ENCODE measurements at regions not wholly inside any gene's neighbourhood (a gene's known extent, or its start where the extent isn't known, plus 50 kb on each side); places are given as distances from the start of the nearest gene placed in this dataset.

GRCh38 chr13:64186503-64187250 is 2771.0 kb upstream of the PCDH20 start:
- ChIA-PET POLR2A (no interaction called here), CTCF (no interaction called here), RAD21 (ENCODE audit: low non-redundant PET in 1 of 2, low total read pairs in 2 of 2, uncharacterized antibody in 2 of 2, unreplicated experiment in 2 of 2) (no interaction called here)
- intact Hi-C loops (cut with micrococcal nuclease) = no loop called here
- no peak for TF ChIP-seq CEBPB (IDR thresholded peaks at IDR 0.05; ENCODE audit: low read depth)
- TF ChIP-seq SRF (IDR thresholded peaks at IDR 0.05; ENCODE audit: low read depth) = no peak
- no peak for TF ChIP-seq FOSL1 (IDR thresholded peaks at IDR 0.05; ENCODE audit: low read depth)
- no peaks in the 10 kb centered on the region for H3K79me2 ChIP-seq (ENCODE audit: insufficient read depth, low read length)
- no peaks in the 10 kb centered on the region for H3K9me2 ChIP-seq (ENCODE audit: insufficient read depth)
- H3K27me3 ChIP-seq (ENCODE audit: insufficient read depth, low read length) = no peaks in the 10 kb centered on the region
- H3K4me3 ChIP-seq (replicated peaks in 1 of 2; ENCODE audit: low read depth in 1 of 2, low read length in 2 of 2) = no peak overlapping the region
- H3K27ac ChIP-seq (ENCODE audit: low read depth, low read length) = no peak overlapping the region
- BruUV-seq (replicated peaks) = no TSS peak
- H3K9me3 ChIP-seq (ENCODE audit: control insufficient read depth in 1 of 2, insufficient read depth in 1 of 2, low read depth in 1 of 2, low read length in 2 of 2) = no peaks in the 10 kb centered on the region
- no peak for ATAC-seq
- H2AFZ ChIP-seq (ENCODE audit: low read depth, low read length, poor library complexity, severe bottlenecking) = no peak overlapping the region
- H4K20me1 ChIP-seq (ENCODE audit: insufficient read depth) = no peaks in the 10 kb centered on the region
- H3K36me3 ChIP-seq (ENCODE audit: control insufficient read depth in 1 of 2, insufficient read depth in 2 of 2, low read length in 2 of 2) = no peaks in the 10 kb centered on the region
- no peak for DNase-seq (ENCODE audit: low read depth, low spot score)
- no peak overlapping the region for H3K9ac ChIP-seq (ENCODE audit: low read length)
- no peak overlapping the region for H3K4me2 ChIP-seq (ENCODE audit: low read length)
- no peaks in the 10 kb centered on the region for H3K4me1 ChIP-seq (ENCODE audit: control insufficient read depth in 1 of 2, insufficient read depth in 2 of 2, low read length in 2 of 2)

GRCh38 chr13:64186071-64186470 is 2770.4 kb upstream of the PCDH20 start:
- ChIA-PET RAD21 (ENCODE audit: low non-redundant PET in 1 of 2, low total read pairs in 2 of 2, uncharacterized antibody in 2 of 2, unreplicated experiment in 2 of 2) (no interaction called here), POLR2A (no interaction called here), CTCF (no interaction called here)
- no TSS peak for BruUV-seq (replicated peaks)
- no peak overlapping the region for H3K4me2 ChIP-seq (ENCODE audit: low read length)
- ATAC-seq = no peak
- H2AFZ ChIP-seq (ENCODE audit: low read depth, low read length, poor library complexity, severe bottlenecking) = no peak overlapping the region
- H3K27ac ChIP-seq (ENCODE audit: low read depth, low read length) = no peak overlapping the region
- no peaks in the 10 kb centered on the region for H3K36me3 ChIP-seq (ENCODE audit: control insufficient read depth in 1 of 2, insufficient read depth in 2 of 2, low read length in 2 of 2)
- no peak overlapping the region for H3K9ac ChIP-seq (ENCODE audit: low read length)
- DNase-seq (ENCODE audit: low read depth, low spot score) = no peak
- intact Hi-C loops (cut with micrococcal nuclease) = no loop called here
- no peak overlapping the region for H3K4me3 ChIP-seq (replicated peaks in 1 of 2; ENCODE audit: low read depth in 1 of 2, low read length in 2 of 2)
- H3K9me2 ChIP-seq (ENCODE audit: insufficient read depth) = no peaks in the 10 kb centered on the region
- TF ChIP-seq POLR2A (IDR thresholded peaks at IDR 0.05; ENCODE audit: borderline replicate concordance, extremely low read depth, insufficient read depth, insufficient read length) (no peak), EZH2 (IDR thresholded peaks at IDR 0.05) (no peak), RAD21 (IDR thresholded peaks at IDR 0.05; ENCODE audit: low read depth) (no peak), POLR2AphosphoS5 (IDR thresholded peaks at IDR 0.05; ENCODE audit: low read depth, low read length) (no peak), FOSL1 (IDR thresholded peaks at IDR 0.05; ENCODE audit: low read depth) (no peak), EZH2phosphoT487 (IDR thresholded peaks at IDR 0.05; ENCODE audit: borderline replicate concordance) (no peak), JUND (IDR thresholded peaks at IDR 0.05) (no peak), YY1 (IDR thresholded peaks at IDR 0.05; ENCODE audit: extremely low read depth, insufficient replicate concordance, low read depth, low read length) (no peak)
- H3K79me2 ChIP-seq (ENCODE audit: insufficient read depth, low read length) = no peaks in the 10 kb centered on the region
- H3K4me1 ChIP-seq (ENCODE audit: control insufficient read depth in 1 of 2, insufficient read depth in 2 of 2, low read length in 2 of 2) = no peaks in the 10 kb centered on the region
- H4K20me1 ChIP-seq (ENCODE audit: insufficient read depth) = no peaks in the 10 kb centered on the region
- no peaks in the 10 kb centered on the region for H3K27me3 ChIP-seq (ENCODE audit: insufficient read depth, low read length)
- no peaks in the 10 kb centered on the region for H3K9me3 ChIP-seq (ENCODE audit: control insufficient read depth in 1 of 2, insufficient read depth in 1 of 2, low read depth in 1 of 2, low read length in 2 of 2)

Measured in HCT116 (cell line).